ENCODE measurements at regions not wholly inside any gene's neighbourhood (a gene's known extent, or its start where the extent isn't known, plus 50 kb on each side); places are given as distances from the start of the nearest gene placed in this dataset.

- TF ChIP-seq, protein P1, sequence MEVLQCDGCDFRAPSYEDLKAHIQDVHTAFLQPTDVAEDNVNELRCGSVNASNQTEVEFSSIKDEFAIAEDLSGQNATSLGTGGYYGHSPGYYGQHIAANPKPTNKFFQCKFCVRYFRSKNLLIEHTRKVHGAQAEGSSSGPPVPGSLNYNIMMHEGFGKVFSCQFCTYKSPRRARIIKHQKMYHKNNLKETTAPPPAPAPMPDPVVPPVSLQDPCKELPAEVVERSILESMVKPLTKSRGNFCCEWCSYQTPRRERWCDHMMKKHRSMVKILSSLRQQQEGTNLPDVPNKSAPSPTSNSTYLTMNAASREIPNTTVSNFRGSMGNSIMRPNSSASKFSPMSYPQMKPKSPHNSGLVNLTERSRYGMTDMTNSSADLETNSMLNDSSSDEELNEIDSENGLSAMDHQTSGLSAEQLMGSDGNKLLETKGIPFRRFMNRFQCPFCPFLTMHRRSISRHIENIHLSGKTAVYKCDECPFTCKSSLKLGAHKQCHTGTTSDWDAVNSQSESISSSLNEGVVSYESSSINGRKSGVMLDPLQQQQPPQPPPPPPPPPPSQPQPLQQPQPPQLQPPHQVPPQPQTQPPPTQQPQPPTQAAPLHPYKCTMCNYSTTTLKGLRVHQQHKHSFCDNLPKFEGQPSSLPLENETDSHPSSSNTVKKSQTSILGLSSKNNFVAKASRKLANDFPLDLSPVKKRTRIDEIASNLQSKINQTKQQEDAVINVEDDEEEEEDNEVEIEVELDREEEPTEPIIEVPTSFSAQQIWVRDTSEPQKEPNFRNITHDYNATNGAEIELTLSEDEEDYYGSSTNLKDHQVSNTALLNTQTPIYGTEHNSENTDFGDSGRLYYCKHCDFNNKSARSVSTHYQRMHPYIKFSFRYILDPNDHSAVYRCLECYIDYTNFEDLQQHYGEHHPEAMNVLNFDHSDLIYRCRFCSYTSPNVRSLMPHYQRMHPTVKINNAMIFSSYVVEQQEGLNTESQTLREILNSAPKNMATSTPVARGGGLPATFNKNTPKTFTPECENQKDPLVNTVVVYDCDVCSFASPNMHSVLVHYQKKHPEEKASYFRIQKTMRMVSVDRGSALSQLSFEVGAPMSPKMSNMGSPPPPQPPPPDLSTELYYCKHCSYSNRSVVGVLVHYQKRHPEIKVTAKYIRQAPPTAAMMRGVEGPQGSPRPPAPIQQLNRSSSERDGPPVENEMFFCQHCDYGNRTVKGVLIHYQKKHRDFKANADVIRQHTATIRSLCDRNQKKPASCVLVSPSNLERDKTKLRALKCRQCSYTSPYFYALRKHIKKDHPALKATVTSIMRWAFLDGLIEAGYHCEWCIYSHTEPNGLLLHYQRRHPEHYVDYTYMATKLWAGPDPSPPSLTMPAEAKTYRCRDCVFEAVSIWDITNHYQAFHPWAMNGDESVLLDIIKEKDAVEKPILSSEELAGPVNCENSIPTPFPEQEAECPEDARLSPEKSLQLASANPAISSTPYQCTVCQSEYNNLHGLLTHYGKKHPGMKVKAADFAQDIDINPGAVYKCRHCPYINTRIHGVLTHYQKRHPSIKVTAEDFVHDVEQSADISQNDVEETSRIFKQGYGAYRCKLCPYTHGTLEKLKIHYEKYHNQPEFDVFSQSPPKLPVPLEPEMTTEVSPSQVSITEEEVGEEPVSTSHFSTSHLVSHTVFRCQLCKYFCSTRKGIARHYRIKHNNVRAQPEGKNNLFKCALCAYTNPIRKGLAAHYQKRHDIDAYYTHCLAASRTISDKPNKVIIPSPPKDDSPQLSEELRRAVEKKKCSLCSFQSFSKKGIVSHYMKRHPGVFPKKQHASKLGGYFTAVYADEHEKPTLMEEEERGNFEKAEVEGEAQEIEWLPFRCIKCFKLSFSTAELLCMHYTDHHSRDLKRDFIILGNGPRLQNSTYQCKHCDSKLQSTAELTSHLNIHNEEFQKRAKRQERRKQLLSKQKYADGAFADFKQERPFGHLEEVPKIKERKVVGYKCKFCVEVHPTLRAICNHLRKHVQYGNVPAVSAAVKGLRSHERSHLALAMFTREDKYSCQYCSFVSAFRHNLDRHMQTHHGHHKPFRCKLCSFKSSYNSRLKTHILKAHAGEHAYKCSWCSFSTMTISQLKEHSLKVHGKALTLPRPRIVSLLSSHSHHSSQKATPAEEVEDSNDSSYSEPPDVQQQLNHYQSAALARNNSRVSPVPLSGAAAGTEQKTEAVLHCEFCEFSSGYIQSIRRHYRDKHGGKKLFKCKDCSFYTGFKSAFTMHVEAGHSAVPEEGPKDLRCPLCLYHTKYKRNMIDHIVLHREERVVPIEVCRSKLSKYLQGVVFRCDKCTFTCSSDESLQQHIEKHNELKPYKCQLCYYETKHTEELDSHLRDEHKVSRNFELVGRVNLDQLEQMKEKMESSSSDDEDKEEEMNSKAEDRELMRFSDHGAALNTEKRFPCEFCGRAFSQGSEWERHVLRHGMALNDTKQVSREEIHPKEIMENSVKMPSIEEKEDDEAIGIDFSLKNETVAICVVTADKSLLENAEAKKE (CRISPR knock-in tag; IDR thresholded peaks at IDR 0.05) = no peak
Observed at GRCh38 chr16:89039756-89040155, 53.9 kb upstream of the ACSF3 start (continued).

DNA sequence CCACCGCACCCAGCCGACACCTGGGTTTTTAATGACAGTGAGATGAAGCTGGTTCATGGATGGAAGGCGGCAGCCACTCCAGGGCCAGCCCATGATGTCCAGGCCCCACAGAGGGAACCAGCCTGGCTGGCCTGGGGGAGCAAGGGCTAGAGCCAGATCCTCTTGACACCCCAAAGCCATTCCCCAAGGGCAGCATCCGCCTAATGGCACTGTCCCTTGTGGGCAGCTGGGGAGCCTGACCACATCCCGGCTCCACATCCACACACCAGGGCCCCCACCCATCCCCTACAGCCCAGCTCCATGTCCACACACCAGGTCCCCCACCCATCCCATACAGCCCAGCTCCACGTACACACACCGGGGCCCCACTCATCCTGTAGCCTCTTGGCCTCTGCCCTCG is 53.3 kb upstream of the ACSF3 start:
- no peak overlapping the region for H3K27ac Mint-ChIP-seq
- H3K4me1 ChIP-seq (ENCODE audit: insufficient read depth) = no peaks in the 10 kb centered on the region
- no peak for ATAC-seq
- TF ChIP-seq ZNF331 (CRISPR knock-in tag; IDR thresholded peaks at IDR 0.05; ENCODE audit: low read depth) (no peak), CREB1 (CRISPR knock-in tag; IDR thresholded peaks at IDR 0.05; ENCODE audit: low read depth) (no peak), JUNB (IDR thresholded peaks at IDR 0.05; ENCODE audit: unreplicated experiment) (no peak), POLR2AphosphoS5 (IDR thresholded peaks at IDR 0.05; ENCODE audit: low read depth) (no peak), NANOG (IDR thresholded peaks at IDR 0.05; ENCODE audit: borderline replicate concordance) (no peak)
- TF ChIP-seq, protein P2, sequence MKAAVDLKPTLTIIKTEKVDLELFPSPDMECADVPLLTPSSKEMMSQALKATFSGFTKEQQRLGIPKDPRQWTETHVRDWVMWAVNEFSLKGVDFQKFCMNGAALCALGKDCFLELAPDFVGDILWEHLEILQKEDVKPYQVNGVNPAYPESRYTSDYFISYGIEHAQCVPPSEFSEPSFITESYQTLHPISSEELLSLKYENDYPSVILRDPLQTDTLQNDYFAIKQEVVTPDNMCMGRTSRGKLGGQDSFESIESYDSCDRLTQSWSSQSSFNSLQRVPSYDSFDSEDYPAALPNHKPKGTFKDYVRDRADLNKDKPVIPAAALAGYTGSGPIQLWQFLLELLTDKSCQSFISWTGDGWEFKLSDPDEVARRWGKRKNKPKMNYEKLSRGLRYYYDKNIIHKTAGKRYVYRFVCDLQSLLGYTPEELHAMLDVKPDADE (IDR thresholded peaks at IDR 0.05) = no peak
- no peak overlapping the region for H2AFZ ChIP-seq
- no peaks in the 10 kb centered on the region for H3K9me2 ChIP-seq (ENCODE audit: insufficient read depth)
- H4K20me1 ChIP-seq (replicated peaks; ENCODE audit: insufficient read depth) = no peaks in the 10 kb centered on the region
- no peaks in the 10 kb centered on the region for H3K36me3 Mint-ChIP-seq (ENCODE audit: low read depth)
- H3K4me2 ChIP-seq = no peak overlapping the region
- no peak overlapping the region for H3K27ac ChIP-seq (ENCODE audit: low read depth)
- H3K36me3 ChIP-seq (ENCODE audit: insufficient read depth) = no peaks in the 10 kb centered on the region
- no peak overlapping the region for H3K4me3 Mint-ChIP-seq
- no peak for DNase-seq (ENCODE audit: low spot score)
- no peaks in the 10 kb centered on the region for H3F3A ChIP-seq (replicated peaks; ENCODE audit: low read depth)
- H3K4me3 ChIP-seq = no peak overlapping the region
- peaks cover 11% of the 10 kb centered on the region for H3K4me1 Mint-ChIP-seq
- no peaks in the 10 kb centered on the region for H3K27me3 ChIP-seq (ENCODE audit: insufficient read depth)
- H3K79me2 ChIP-seq (replicated peaks; ENCODE audit: insufficient read depth) = no peaks in the 10 kb centered on the region
- peaks cover 5% of the 10 kb centered on the region for H3K27me3 Mint-ChIP-seq (ENCODE audit: insufficient read depth, low read depth, poor library complexity)
- no peaks in the 10 kb centered on the region for H3K9me3 Mint-ChIP-seq

All from GM23338 (cell line).